NCI-H1417 (cell line): ENCODE measurements at regions not wholly inside any gene's neighbourhood (a gene's known extent, or its start where the extent isn't known, plus 50 kb on each side); places are given as distances from the start of the nearest gene placed in this dataset.

ENCODE experiments used
- DNase-seq, 3 experiments: peaks; one replicate each; lab custom pipeline; 2025; lab: John Stamatoyannopoulos, UW

DNA sequence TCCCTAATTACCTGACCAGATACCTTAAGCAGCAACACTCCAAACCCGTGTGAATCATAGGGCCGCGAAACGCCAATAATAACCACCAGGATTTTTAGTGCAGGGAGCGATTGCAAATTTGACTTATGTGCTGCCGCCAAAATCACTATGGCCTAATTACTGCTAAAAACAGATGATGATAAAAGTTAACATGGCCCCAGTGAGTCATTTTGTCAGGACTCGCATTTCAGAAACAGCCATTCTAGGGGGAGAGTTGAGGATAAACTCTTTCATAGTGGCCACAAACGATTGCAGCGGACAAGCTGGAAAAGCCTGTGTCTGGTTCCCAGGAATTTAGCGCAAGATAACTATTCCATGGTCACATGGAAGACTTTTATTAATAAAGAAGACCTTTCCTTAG lies 103.4 kb downstream of the HLX start:
- DNase-seq, result no peak

GRCh38 chr1:220983877-220984635 lies 104.8 kb downstream of the HLX start:
- no peak for DNase-seq

- no peak for DNase-seq
Measured at GRCh38 chr1:220990427-220991339, 111.4 kb downstream of the HLX start.

GRCh38 chr1:220991506-220991905 lies 112.3 kb downstream of the HLX start:
- no peak for DNase-seq

DNA sequence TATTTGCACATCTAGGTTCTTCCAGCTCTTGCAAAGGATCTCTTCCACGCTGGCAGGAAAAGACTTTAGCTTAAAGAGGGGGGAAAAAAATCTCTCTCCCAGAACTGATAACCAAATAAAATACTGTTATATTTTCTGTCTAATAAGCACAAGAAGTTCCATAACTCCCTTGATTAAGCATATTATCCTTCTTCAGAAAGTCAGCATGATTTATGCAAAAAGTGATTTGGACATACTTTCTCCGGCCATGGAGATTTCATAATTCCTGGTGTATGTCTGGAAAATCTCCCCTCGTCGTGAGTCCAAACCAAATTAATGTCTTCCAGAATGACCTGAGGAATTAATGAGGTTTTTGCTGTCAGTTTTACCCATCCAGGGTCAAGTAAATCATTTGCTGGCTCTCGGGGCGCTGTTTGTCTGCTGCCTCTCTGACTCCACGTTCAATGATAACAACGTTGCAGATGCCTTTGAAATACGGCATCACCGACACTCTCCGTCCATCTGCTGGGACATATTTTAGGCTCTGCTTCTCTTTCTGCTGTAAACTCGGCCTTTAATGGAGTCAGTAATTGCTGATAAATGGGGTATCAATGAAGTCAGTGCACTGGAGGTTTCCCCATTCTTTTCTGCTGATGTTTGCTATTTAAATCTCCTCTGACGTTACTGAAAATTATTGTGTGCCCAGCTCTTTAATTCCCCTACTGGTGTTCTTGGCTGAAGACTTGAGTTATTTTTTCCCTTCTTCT lies 112.9 kb downstream of the HLX start:
- DNase-seq, result no peak

GRCh38 chr1:220992705-220993052 lies 113.4 kb downstream of the HLX start:
- no peak for DNase-seq

DNA sequence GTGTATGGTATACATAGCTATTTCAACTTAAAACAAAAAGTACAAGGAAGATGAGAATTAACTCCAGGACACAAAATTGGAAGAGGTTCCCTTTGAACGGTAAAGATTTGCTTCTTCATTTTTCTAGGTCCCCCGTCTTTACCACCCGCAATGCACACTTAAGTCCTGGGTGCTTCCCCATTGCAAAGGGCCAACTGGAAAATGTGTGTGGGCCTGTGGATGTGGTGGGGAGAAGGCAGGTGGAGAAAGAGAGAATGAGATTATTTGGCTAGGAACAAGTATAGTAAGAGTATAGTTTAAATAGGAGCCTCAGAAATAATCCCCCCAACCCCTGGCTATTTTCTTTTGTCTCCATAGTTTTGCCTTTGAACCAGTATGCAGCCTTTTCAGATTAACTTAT lies 115.4 kb downstream of the HLX start:
- DNase-seq, result no peak

DNA sequence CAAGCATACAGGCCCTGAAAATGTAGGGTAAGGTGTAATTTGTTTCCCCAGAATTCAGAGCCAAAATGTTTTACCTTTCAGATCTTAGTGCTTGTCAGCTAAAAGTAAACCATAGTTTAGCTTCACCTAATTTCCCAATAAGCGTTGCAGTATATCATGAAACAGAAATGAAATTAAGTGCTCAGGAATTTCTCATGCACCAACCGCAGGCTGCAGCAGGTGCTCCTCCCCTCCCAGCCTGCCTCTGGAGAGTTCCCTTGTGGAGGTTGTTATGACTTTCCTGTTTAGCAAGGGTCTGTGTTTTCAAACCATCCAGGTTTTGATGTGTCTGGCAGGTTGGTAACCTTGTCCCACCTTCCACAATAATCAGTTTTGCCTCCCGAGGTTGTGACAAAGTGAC lies 118.5 kb downstream of the HLX start:
- DNase-seq, result no peak

- peak in 1 of 3 experiments; percentile 35 for DNase-seq
Measured at GRCh38 chr1:220999872-221000863, 120.9 kb downstream of the HLX start.

GRCh38 chr1:221001167-221001566 lies 121.9 kb downstream of the HLX start:
- no peak for DNase-seq

- DNase-seq, result no peak
Measured at GRCh38 chr1:221002601-221003000, 123.4 kb downstream of the HLX start.

GRCh38 chr1:221011145-221011544 lies 131.9 kb downstream of the HLX start:
- DNase-seq, result no peak

DNA sequence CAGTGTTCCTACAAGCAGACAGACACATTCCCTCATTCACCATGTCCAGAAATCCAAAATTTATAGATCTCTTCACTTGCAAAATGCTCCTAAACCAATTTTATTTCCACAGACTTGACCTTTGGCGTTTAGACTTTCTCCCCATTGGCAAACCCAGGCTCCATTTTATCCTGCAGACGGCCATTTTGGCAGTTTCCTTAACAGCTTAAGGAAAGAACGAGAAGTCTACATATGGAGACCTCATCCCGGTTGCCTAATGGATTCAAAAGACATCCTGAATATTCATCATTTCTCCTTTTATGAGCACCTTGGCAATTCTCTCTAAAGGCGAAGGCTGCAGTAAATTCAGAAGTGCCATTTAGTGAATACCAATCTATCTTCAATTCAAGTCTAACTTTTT lies 132.9 kb downstream of the HLX start:
- no peak for DNase-seq

GRCh38 chr1:221013691-221014660 lies 134.7 kb downstream of the HLX start:
- no peak for DNase-seq

DNA sequence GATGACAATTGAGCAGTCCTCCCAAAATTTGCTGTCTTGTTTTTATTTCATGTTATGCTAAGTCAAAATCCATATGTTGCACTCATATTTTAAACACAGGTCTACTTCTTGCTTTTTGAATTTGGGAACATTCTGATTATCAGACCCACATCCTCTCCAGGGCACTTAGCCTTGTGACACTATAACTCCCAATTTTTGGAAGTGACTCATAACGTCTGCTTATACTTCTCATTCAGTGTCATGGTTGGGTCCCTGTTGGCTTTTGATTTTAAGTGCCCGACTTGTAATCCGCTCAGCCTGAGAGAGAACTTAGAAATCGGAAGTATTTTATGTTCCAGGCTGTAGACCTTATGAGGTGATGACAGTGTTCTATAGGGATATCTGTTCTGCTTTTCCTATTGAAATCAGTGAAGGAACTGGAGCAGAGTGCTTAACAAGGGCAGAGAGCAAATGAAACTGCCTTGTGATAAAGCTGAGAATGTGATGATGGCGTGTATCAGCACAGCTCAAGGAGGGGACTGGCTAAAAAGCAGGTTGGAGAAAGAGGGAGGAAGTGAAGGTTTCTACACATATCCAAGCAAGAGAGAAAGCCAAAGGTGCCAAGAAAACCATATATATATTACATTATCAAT lies 136.0 kb downstream of the HLX start:
- no peak for DNase-seq

- DNase-seq, result peak in 1 of 3 experiments; percentile 15
Measured at GRCh38 chr1:221016751-221017150, 137.5 kb downstream of the HLX start.

DNA sequence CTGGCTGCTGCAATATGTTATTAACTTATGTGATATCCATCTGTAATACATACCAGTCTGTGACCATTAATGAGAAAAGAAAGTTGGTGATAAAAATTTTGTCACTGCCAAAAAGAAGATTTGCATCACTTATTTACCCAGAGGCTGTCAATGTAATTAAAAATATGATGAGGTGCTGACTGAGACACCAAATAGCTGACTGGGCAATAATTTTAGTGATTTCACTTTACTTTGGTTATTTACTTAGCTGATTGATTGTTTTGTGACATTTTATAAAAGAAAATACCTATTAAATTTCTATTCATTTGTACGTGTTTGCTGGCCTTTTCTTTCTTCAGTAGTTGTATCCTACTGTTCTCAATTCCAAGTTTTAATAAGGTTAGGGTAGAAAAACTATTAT lies 139.2 kb downstream of the HLX start:
- no peak for DNase-seq

GRCh38 chr1:221022331-221022730 lies 143.1 kb downstream of the HLX start:
- no peak for DNase-seq

DNA sequence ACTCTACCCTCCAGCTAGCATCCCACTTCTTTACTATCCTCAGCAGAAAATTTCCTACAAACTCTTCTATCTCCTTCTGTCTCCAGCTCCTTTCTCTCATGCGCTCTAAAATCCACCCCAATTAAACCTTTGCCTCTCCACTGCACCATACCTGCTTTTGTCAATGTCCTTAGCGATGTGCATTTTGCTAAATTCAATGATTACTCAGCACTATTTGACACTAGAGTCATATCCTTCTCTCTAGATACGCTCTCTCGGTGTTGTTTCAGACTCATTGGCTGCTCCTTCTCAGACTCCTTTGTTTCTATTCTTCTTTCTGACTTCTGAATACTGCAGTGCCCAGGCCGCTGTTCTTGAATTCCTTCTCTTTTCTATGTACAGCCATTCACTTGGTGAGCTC lies 144.2 kb downstream of the HLX start:
- DNase-seq, result no peak

- no peak for DNase-seq
Measured at GRCh38 chr1:221025501-221025900, 146.3 kb downstream of the HLX start.
